WTC11 (cell line): ENCODE measurements at regions not wholly inside any gene's neighbourhood (a gene's known extent, or its start where the extent isn't known, plus 50 kb on each side); places are given as distances from the start of the nearest gene placed in this dataset.

Source experiments
- TF ChIP-seq, protein P1 (sequence below): fragments of 200-600 bp; IDR thresholded peaks from 2 replicates; pipeline ENCODE4 v1.8.0; 2022; ENCODE audit warnings: antibody characterized with exemption
- TF ChIP-seq, protein P2 (sequence below): sonication (generic); formaldehyde crosslinking; IDR thresholded peaks from 2 replicates; pipeline ENCODE4 v1.8.0; 2022; ENCODE audit warnings: missing genetic modification reagents

DNA sequence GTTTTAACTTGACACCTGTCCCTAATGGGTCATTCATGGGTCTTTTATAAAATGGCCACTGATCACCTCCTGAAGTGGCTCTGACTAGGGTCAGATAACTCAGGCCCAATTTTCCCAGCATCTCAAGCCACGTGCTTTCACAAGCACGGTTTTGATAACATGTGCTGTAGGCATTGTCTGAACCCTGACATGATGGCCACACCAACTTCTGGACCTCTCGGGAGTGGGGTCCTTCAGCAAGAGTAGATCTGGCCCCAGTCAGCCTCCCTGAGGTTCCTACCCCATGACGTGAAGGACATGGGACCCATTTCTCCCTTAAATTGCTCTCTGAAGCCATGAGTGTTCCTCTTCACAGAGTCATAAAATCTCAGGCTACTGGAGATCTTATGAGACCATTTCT, 60.4 kb upstream of the CCND1 start:
- TF ChIP-seq, protein P1, sequence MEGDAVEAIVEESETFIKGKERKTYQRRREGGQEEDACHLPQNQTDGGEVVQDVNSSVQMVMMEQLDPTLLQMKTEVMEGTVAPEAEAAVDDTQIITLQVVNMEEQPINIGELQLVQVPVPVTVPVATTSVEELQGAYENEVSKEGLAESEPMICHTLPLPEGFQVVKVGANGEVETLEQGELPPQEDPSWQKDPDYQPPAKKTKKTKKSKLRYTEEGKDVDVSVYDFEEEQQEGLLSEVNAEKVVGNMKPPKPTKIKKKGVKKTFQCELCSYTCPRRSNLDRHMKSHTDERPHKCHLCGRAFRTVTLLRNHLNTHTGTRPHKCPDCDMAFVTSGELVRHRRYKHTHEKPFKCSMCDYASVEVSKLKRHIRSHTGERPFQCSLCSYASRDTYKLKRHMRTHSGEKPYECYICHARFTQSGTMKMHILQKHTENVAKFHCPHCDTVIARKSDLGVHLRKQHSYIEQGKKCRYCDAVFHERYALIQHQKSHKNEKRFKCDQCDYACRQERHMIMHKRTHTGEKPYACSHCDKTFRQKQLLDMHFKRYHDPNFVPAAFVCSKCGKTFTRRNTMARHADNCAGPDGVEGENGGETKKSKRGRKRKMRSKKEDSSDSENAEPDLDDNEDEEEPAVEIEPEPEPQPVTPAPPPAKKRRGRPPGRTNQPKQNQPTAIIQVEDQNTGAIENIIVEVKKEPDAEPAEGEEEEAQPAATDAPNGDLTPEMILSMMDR: no peak
- TF ChIP-seq, protein P2, sequence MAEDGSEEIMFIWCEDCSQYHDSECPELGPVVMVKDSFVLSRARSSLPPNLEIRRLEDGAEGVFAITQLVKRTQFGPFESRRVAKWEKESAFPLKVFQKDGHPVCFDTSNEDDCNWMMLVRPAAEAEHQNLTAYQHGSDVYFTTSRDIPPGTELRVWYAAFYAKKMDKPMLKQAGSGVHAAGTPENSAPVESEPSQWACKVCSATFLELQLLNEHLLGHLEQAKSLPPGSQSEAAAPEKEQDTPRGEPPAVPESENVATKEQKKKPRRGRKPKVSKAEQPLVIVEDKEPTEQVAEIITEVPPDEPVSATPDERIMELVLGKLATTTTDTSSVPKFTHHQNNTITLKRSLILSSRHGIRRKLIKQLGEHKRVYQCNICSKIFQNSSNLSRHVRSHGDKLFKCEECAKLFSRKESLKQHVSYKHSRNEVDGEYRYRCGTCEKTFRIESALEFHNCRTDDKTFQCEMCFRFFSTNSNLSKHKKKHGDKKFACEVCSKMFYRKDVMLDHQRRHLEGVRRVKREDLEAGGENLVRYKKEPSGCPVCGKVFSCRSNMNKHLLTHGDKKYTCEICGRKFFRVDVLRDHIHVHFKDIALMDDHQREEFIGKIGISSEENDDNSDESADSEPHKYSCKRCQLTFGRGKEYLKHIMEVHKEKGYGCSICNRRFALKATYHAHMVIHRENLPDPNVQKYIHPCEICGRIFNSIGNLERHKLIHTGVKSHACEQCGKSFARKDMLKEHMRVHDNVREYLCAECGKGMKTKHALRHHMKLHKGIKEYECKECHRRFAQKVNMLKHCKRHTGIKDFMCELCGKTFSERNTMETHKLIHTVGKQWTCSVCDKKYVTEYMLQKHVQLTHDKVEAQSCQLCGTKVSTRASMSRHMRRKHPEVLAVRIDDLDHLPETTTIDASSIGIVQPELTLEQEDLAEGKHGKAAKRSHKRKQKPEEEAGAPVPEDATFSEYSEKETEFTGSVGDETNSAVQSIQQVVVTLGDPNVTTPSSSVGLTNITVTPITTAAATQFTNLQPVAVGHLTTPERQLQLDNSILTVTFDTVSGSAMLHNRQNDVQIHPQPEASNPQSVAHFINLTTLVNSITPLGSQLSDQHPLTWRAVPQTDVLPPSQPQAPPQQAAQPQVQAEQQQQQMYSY (CRISPR knock-in tag): no peak
